GM23338 (cell line): ENCODE measurements at regions not wholly inside any gene's neighbourhood (a gene's known extent, or its start where the extent isn't known, plus 50 kb on each side); places are given as distances from the start of the nearest gene placed in this dataset.

Experiments
- CREB1 ChIP-seq: fragments of 250-450 bp; sonication (Bioruptor Pico); IDR thresholded peaks from 2 replicates; pipeline ENCODE4 v1.5.0; 2020; ENCODE audit warnings: low read depth, mild to moderate bottlenecking, moderate library complexity
- CTCF ChIP-seq, 2 experiments: fragments of 200-600 bp in 1 of 2; sonication (generic) in 1 of 2; conservative IDR thresholded peaks; 2 replicates each; pipeline versions ENCODE4 v1.5.1 to v1.6.1; 2016 to 2017; ENCODE audit warnings: antibody characterized with exemption in 2 of 2, low read depth in 2 of 2, mild to moderate bottlenecking in 2 of 2, moderate library complexity in 1 of 2
- ETS1 ChIP-seq: IDR thresholded peaks from 2 replicates; pipeline ENCODE4 v1.6.1; 2016; ENCODE audit warnings: antibody characterized with exemption
- EZH2 ChIP-seq: fragments of 200-600 bp; sonication (generic); IDR thresholded peaks from one replicate; pipeline ENCODE4 v1.8.0; 2017; ENCODE audit warnings: antibody characterized with exemption, mild to moderate bottlenecking, low read depth; ENCODE audit not compliant: unreplicated experiment
- EZH2phosphoT487 ChIP-seq: fragments of 200-600 bp; sonication (generic); IDR thresholded peaks from one replicate; pipeline ENCODE4 v1.8.1; 2018; ENCODE audit warnings: antibody characterized with exemption; ENCODE audit not compliant: unreplicated experiment
- JUNB ChIP-seq: IDR thresholded peaks from one replicate; pipeline ENCODE4 v1.6.1; 2016; ENCODE audit warnings: antibody characterized with exemption; ENCODE audit not compliant: unreplicated experiment
- NANOG ChIP-seq: IDR thresholded peaks from 2 replicates; pipeline ENCODE4 v1.6.1; 2016; ENCODE audit warnings: antibody characterized with exemption, borderline replicate concordance
- POLR2AphosphoS5 ChIP-seq: IDR thresholded peaks from 2 replicates; pipeline ENCODE4 v1.6.1; 2016; ENCODE audit warnings: antibody characterized with exemption, low read depth
- REST ChIP-seq: IDR thresholded peaks from one replicate; pipeline ENCODE4 v1.6.1; 2018; ENCODE audit warnings: antibody characterized with exemption; ENCODE audit not compliant: unreplicated experiment
- STAT1 ChIP-seq: IDR thresholded peaks from one replicate; pipeline ENCODE4 v1.6.1; 2016; ENCODE audit warnings: antibody characterized with exemption; ENCODE audit not compliant: unreplicated experiment
- ZNF114 ChIP-seq: fragments of 250-450 bp; sonication (Bioruptor Pico); IDR thresholded peaks from 2 replicates; pipeline ENCODE4 v1.5.0; 2020; ENCODE audit warnings: mild to moderate bottlenecking, moderate library complexity
- ZNF331 ChIP-seq: fragments of 250-450 bp; sonication (Bioruptor Pico); IDR thresholded peaks from 2 replicates; pipeline ENCODE4 v1.5.0; 2020; ENCODE audit warnings: low read depth, mild to moderate bottlenecking, moderate library complexity
- TF ChIP-seq, protein P1 (sequence below): fragments of 250-450 bp; sonication (Bioruptor Pico); IDR thresholded peaks from 2 replicates; pipeline ENCODE4 v1.5.0; 2020; ENCODE audit warnings: mild to moderate bottlenecking, moderate library complexity

DNA sequence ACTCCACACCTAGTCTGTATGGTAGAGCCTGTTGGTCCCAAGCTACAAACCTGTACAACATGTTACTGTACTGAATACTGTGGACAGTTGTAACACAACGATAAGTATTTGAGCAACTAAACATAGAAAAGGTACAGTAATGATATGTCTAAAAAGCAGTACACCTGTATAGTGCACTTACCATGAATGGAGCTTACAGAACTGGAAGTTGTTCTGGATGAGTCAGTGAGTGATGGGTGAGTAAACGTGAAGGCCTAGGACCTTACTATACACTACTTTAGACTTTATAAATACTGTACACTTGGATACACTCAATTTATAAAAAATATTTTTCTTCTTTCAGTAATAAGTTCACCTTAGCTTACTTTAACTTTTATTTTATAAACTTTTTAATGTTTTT is 104.0 kb downstream of the TMA16 start:
- TF ChIP-seq EZH2 (no peak), ZNF331 (CRISPR knock-in tag) (no peak), CTCF (conservative IDR thresholded peaks at IDR 0.05; ENCODE audit: low read depth in 2 of 2) (no peak), POLR2AphosphoS5 (no peak), EZH2phosphoT487 (no peak), REST (no peak), CREB1 (CRISPR knock-in tag) (no peak), ZNF114 (CRISPR knock-in tag) (no peak), ETS1 (no peak), STAT1 (no peak), NANOG (no peak), JUNB (no peak)
- TF ChIP-seq, protein P1, sequence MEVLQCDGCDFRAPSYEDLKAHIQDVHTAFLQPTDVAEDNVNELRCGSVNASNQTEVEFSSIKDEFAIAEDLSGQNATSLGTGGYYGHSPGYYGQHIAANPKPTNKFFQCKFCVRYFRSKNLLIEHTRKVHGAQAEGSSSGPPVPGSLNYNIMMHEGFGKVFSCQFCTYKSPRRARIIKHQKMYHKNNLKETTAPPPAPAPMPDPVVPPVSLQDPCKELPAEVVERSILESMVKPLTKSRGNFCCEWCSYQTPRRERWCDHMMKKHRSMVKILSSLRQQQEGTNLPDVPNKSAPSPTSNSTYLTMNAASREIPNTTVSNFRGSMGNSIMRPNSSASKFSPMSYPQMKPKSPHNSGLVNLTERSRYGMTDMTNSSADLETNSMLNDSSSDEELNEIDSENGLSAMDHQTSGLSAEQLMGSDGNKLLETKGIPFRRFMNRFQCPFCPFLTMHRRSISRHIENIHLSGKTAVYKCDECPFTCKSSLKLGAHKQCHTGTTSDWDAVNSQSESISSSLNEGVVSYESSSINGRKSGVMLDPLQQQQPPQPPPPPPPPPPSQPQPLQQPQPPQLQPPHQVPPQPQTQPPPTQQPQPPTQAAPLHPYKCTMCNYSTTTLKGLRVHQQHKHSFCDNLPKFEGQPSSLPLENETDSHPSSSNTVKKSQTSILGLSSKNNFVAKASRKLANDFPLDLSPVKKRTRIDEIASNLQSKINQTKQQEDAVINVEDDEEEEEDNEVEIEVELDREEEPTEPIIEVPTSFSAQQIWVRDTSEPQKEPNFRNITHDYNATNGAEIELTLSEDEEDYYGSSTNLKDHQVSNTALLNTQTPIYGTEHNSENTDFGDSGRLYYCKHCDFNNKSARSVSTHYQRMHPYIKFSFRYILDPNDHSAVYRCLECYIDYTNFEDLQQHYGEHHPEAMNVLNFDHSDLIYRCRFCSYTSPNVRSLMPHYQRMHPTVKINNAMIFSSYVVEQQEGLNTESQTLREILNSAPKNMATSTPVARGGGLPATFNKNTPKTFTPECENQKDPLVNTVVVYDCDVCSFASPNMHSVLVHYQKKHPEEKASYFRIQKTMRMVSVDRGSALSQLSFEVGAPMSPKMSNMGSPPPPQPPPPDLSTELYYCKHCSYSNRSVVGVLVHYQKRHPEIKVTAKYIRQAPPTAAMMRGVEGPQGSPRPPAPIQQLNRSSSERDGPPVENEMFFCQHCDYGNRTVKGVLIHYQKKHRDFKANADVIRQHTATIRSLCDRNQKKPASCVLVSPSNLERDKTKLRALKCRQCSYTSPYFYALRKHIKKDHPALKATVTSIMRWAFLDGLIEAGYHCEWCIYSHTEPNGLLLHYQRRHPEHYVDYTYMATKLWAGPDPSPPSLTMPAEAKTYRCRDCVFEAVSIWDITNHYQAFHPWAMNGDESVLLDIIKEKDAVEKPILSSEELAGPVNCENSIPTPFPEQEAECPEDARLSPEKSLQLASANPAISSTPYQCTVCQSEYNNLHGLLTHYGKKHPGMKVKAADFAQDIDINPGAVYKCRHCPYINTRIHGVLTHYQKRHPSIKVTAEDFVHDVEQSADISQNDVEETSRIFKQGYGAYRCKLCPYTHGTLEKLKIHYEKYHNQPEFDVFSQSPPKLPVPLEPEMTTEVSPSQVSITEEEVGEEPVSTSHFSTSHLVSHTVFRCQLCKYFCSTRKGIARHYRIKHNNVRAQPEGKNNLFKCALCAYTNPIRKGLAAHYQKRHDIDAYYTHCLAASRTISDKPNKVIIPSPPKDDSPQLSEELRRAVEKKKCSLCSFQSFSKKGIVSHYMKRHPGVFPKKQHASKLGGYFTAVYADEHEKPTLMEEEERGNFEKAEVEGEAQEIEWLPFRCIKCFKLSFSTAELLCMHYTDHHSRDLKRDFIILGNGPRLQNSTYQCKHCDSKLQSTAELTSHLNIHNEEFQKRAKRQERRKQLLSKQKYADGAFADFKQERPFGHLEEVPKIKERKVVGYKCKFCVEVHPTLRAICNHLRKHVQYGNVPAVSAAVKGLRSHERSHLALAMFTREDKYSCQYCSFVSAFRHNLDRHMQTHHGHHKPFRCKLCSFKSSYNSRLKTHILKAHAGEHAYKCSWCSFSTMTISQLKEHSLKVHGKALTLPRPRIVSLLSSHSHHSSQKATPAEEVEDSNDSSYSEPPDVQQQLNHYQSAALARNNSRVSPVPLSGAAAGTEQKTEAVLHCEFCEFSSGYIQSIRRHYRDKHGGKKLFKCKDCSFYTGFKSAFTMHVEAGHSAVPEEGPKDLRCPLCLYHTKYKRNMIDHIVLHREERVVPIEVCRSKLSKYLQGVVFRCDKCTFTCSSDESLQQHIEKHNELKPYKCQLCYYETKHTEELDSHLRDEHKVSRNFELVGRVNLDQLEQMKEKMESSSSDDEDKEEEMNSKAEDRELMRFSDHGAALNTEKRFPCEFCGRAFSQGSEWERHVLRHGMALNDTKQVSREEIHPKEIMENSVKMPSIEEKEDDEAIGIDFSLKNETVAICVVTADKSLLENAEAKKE: no peak
